IMR-90 (cell line): ENCODE measurements at regions not wholly inside any gene's neighbourhood (a gene's known extent, or its start where the extent isn't known, plus 50 kb on each side); places are given as distances from the start of the nearest gene placed in this dataset.

Source experiments
- ATAC-seq: fragments of 200-7000 bp; cut with Tn5 transposase; 2 replicates; pipeline ENCODE4 v1.9.1; 2020; ENCODE audit warnings: low read depth, mild to moderate bottlenecking, moderate library complexity
- BruUV-seq: library from RNA; stranded (reverse); fragments of 400-500 nt; replicated peaks from 2 replicates; lab custom pipeline; 2021; lab: Mats Ljungman, UMichigan
- CTCF ChIA-PET: fragments of 300-600 bp; formaldehyde crosslinking; extraction: SDS; loops from one replicate; lab custom pipeline; 2021; ENCODE audit warnings: antibody characterized with exemption; lab: Yijun Ruan, JAX
- POLR2A ChIA-PET: fragments of 300-600 bp; sonication (Branson Sonifier 250); formaldehyde crosslinking; loops from one replicate; lab custom pipeline; 2022; ENCODE audit warnings: antibody characterized with exemption; ENCODE audit not compliant: unreplicated experiment; lab: Charles Lee
- DNase-seq: peaks from one replicate; pipeline ENCODE4 v3.0.0; 2013
- H2AFZ ChIP-seq: replicated peaks from 2 replicates; pipeline ENCODE3; 2013; ENCODE audit warnings: low read length, mild to moderate bottlenecking; ENCODE audit not compliant: poor library complexity
- H2AK5ac ChIP-seq: 2 replicates; pipeline ENCODE4 v1.6.1; 2013; ENCODE audit warnings: low read depth, low read length, inconsistent platforms
- H2AK9ac ChIP-seq: replicated peaks from 2 replicates; pipeline ENCODE3; 2013; ENCODE audit warnings: mild to moderate bottlenecking, low read depth, low read length, moderate library complexity; ENCODE audit not compliant: poor library complexity
- H2BK120ac ChIP-seq: 2 replicates; pipeline ENCODE4 v1.6.1; 2013; ENCODE audit warnings: low read depth, low read length, inconsistent platforms
- H2BK15ac ChIP-seq: 3 replicates; pipeline ENCODE4 v1.6.1; 2013; ENCODE audit warnings: low read depth, low read length, inconsistent platforms
- H2BK20ac ChIP-seq: 2 replicates; pipeline ENCODE4 v1.6.1; 2013; ENCODE audit warnings: low read depth, mild to moderate bottlenecking, inconsistent platforms, low read length, moderate library complexity
- H2BK5ac ChIP-seq: 2 replicates; pipeline ENCODE4 v1.6.1; 2013; ENCODE audit warnings: mild to moderate bottlenecking, low read depth, low read length, inconsistent platforms; ENCODE audit not compliant: poor library complexity, severe bottlenecking
- H3K14ac ChIP-seq: replicated peaks from 2 replicates; pipeline ENCODE4 v1.6.1; 2013; ENCODE audit warnings: low read depth, low read length, inconsistent platforms
- H3K18ac ChIP-seq: 2 replicates; pipeline ENCODE4 v1.6.1; 2013; ENCODE audit warnings: low read depth, low read length, control low read depth
- H3K23ac ChIP-seq: 2 replicates; pipeline ENCODE4 v1.6.1; 2013; ENCODE audit warnings: low read depth, low read length, inconsistent platforms
- H3K27ac ChIP-seq: 2 replicates; pipeline ENCODE4 v1.5.1; 2013; ENCODE audit warnings: mild to moderate bottlenecking, control low read depth, low read length; ENCODE audit not compliant: insufficient read depth
- H3K27me3 ChIP-seq: 2 replicates; pipeline ENCODE4 v1.6.1; 2013; ENCODE audit warnings: low read length; ENCODE audit not compliant: control insufficient read depth, insufficient read depth
- H3K36me3 ChIP-seq: 2 replicates; pipeline ENCODE4 v1.6.1; 2013; ENCODE audit warnings: low read length, mixed read lengths; ENCODE audit not compliant: control insufficient read depth, insufficient read depth
- H3K4ac ChIP-seq: 2 replicates; pipeline ENCODE4 v1.6.1; 2013; ENCODE audit warnings: low read depth, low read length, inconsistent platforms
- H3K4me1 ChIP-seq: 2 replicates; pipeline ENCODE4 v1.6.1; 2013; ENCODE audit warnings: low read length, mixed read lengths; ENCODE audit not compliant: control insufficient read depth, insufficient read depth
- H3K4me2 ChIP-seq: 2 replicates; pipeline ENCODE4 v1.6.1; 2013; ENCODE audit warnings: low read depth, mild to moderate bottlenecking, control low read depth, low read length, moderate library complexity
- H3K4me3 ChIP-seq: 2 replicates; pipeline ENCODE4 v1.5.1; 2013; ENCODE audit warnings: low read depth, mild to moderate bottlenecking, control low read depth, low read length, moderate library complexity; ENCODE audit not compliant: insufficient read depth
- H3K56ac ChIP-seq: 2 replicates; pipeline ENCODE4 v1.6.1; 2013; ENCODE audit warnings: low read length, inconsistent platforms; ENCODE audit not compliant: insufficient read depth; ENCODE audit errors: extremely low read depth
- H3K79me1 ChIP-seq, 2 experiments: 2 replicates each; pipeline ENCODE4 v1.6.1; 2013; ENCODE audit warnings: low read length in 2 of 2, inconsistent platforms in 1 of 2, low read depth in 1 of 2
- H3K9ac ChIP-seq: 2 replicates; pipeline ENCODE4 v1.6.1; 2013; ENCODE audit warnings: low read depth, low read length, control low read depth
- H3K9me1 ChIP-seq: 2 replicates; pipeline ENCODE4 v1.6.1; 2013; ENCODE audit warnings: low read length, inconsistent platforms; ENCODE audit not compliant: insufficient read depth
- H3K9me3 ChIP-seq: 2 replicates; pipeline ENCODE4 v1.6.1; 2013; ENCODE audit warnings: low read length; ENCODE audit not compliant: control insufficient read depth, insufficient read depth
- H4K20me1 ChIP-seq: 2 replicates; pipeline ENCODE4 v1.6.1; 2013; ENCODE audit warnings: low read length, inconsistent platforms; ENCODE audit not compliant: insufficient read depth
- H4K5ac ChIP-seq: 2 replicates; pipeline ENCODE4 v1.6.1; 2013; ENCODE audit warnings: mild to moderate bottlenecking, low read depth, low read length, control low read depth
- H4K8ac ChIP-seq, 2 experiments: 2 replicates each; pipeline ENCODE4 v1.6.1; 2013; ENCODE audit warnings: low read depth in 2 of 2, low read length in 2 of 2, control low read depth in 1 of 2, inconsistent platforms in 1 of 2
- H4K91ac ChIP-seq: 2 replicates; pipeline ENCODE4 v1.6.1; 2013; ENCODE audit warnings: low read depth, low read length, inconsistent platforms; ENCODE audit not compliant: insufficient read depth
- BHLHE40 ChIP-seq: fragments of 150-350 bp; IDR thresholded peaks from 2 replicates; pipeline ENCODE4 v1.6.1; 2016; ENCODE audit warnings: mild to moderate bottlenecking, low read depth, low read length
- CEBPB ChIP-seq: IDR thresholded peaks from 2 replicates; pipeline ENCODE4 v1.6.1; 2012; ENCODE audit warnings: low read depth, low read length, improper control_type of control experiment
- CHD1 ChIP-seq: IDR thresholded peaks from 2 replicates; pipeline ENCODE4 v1.6.1; 2012; ENCODE audit warnings: low read depth, low read length, improper control_type of control experiment
- FOS ChIP-seq: fragments of 150-350 bp; IDR thresholded peaks from 2 replicates; pipeline ENCODE4 v1.6.1; 2016; ENCODE audit warnings: low read depth, low read length
- MAFK ChIP-seq: IDR thresholded peaks from 2 replicates; pipeline ENCODE4 v1.6.1; 2012; ENCODE audit warnings: low read depth, low read length, improper control_type of control experiment
- MAZ ChIP-seq: IDR thresholded peaks from 2 replicates; pipeline ENCODE4 v1.6.1; 2012; ENCODE audit warnings: low read depth, mild to moderate bottlenecking, low read length, improper control_type of control experiment, moderate library complexity, borderline replicate concordance
- MXI1 ChIP-seq: IDR thresholded peaks from 2 replicates; pipeline ENCODE4 v1.6.1; 2012; ENCODE audit warnings: low read depth, mild to moderate bottlenecking, low read length, moderate library complexity, borderline replicate concordance
- NFE2L2 ChIP-seq: fragments of 150-350 bp; IDR thresholded peaks from 2 replicates; pipeline ENCODE4 v1.6.1; 2016; ENCODE audit warnings: low read depth, mild to moderate bottlenecking, low read length
- POLR2A ChIP-seq: IDR thresholded peaks from 2 replicates; pipeline ENCODE4 v1.6.1; 2012; ENCODE audit warnings: mild to moderate bottlenecking, low read depth, low read length
- RAD21 ChIP-seq: IDR thresholded peaks from 2 replicates; pipeline ENCODE4 v1.6.1; 2012; ENCODE audit warnings: low read length, improper control_type of control experiment
- RCOR1 ChIP-seq: IDR thresholded peaks from 2 replicates; pipeline ENCODE4 v1.6.1; 2012; ENCODE audit warnings: mild to moderate bottlenecking, low read length, improper control_type of control experiment; ENCODE audit not compliant: insufficient replicate concordance
- RFX5 ChIP-seq: IDR thresholded peaks from 2 replicates; pipeline ENCODE4 v1.8.0; 2012; ENCODE audit warnings: low read depth, mild to moderate bottlenecking, low read length, moderate library complexity
- SMC3 ChIP-seq: fragments of 150-350 bp; IDR thresholded peaks from 2 replicates; pipeline ENCODE4 v1.6.1; 2016; ENCODE audit warnings: low read depth, mild to moderate bottlenecking, antibody characterized with exemption, low read length, moderate library complexity
- WGBS, 2 experiments: methylation state at CpG; one replicate each; pipeline versions ENCODE4 v1.1.5 to v1.1.7; 2013; ENCODE audit warnings: missing lambda C conversion rate in 2 of 2; ENCODE audit not compliant: insufficient read length in 1 of 2; ENCODE audit errors: extremely low coverage in 2 of 2; 5-methylcytosine and 5-hydroxymethylcytosine counted together
- dilution Hi-C: fragments of 300-500 bp; cut with HindIII; formaldehyde crosslinking; loops from one replicate; pipeline ENCODE4 v1.14.3; 2018; ENCODE audit warnings: low sequenced_read_pairs; ENCODE audit not compliant: unreplicated experiment
- in situ Hi-C: fragments of 300-500 bp; cut with MboI; formaldehyde crosslinking; loops from 3 replicates; pipeline ENCODE4 v1.14.3; 2019; ENCODE audit warnings: low sequenced_read_pairs, inconsistent platforms, mixed read lengths
- intact Hi-C: fragments of 100-400 bp; cut with micrococcal nuclease; formaldehyde crosslinking; loops from 2 replicates; pipeline ENCODE4 v1.10.0; 2022
- TF ChIP-seq, protein P1 (sequence below): fragments of 150-350 bp; IDR thresholded peaks from 2 replicates; pipeline ENCODE4 v1.6.1; 2016; ENCODE audit warnings: low read depth, mild to moderate bottlenecking, low read length, moderate library complexity, borderline replicate concordance
- TF ChIP-seq, protein P2 (sequence below): fragments of 150-350 bp; IDR thresholded peaks from 2 replicates; pipeline ENCODE4 v1.6.1; 2017; ENCODE audit warnings: mild to moderate bottlenecking, antibody characterized with exemption, low read length, low read depth
- TF ChIP-seq, protein P3 (sequence below): conservative IDR thresholded peaks from 2 replicates; pipeline ENCODE4 v1.5.1; 2012; ENCODE audit warnings: mild to moderate bottlenecking, low read depth, low read length, improper control_type of control experiment

- Histone ChIP-seq H3K14ac (no peak overlapping the region), H3K36me3 (no peaks in the 10 kb centered on the region), H3K9ac (no peak overlapping the region), H2BK20ac (no peak overlapping the region), H2BK15ac (no peak overlapping the region), H3K4me2 (no peak overlapping the region), H2BK120ac (no peak overlapping the region), H2BK5ac (no peak overlapping the region), H3K18ac (no peak overlapping the region), H2AK5ac (no peak overlapping the region), H3K79me1 (no peaks in the 10 kb centered on the region), H4K91ac (no peak overlapping the region), H3K4me1 (no peaks in the 10 kb centered on the region), H3K9me1 (no peaks in the 10 kb centered on the region), H3K23ac (no peak overlapping the region), H2AK9ac (no peak overlapping the region), H4K8ac (no peak overlapping the region), H2AFZ (no peak overlapping the region), H4K20me1 (no peaks in the 10 kb centered on the region), H3K27me3 (no peaks in the 10 kb centered on the region), H3K56ac (no peak overlapping the region), H3K4me3 (no peak overlapping the region), H3K4ac (no peak overlapping the region), H3K27ac (no peak overlapping the region), H3K9me3 (peaks cover 13% of the 10 kb centered on the region), H4K5ac (no peak overlapping the region)
- TF ChIP-seq RCOR1 (no peak), CHD1 (no peak), MAFK (no peak), SMC3 (no peak), MAZ (no peak), CEBPB (no peak), RAD21 (no peak), NFE2L2 (no peak), RFX5 (no peak), MXI1 (no peak), POLR2A (no peak), FOS (no peak), BHLHE40 (no peak)
- TF ChIP-seq, protein P1, sequence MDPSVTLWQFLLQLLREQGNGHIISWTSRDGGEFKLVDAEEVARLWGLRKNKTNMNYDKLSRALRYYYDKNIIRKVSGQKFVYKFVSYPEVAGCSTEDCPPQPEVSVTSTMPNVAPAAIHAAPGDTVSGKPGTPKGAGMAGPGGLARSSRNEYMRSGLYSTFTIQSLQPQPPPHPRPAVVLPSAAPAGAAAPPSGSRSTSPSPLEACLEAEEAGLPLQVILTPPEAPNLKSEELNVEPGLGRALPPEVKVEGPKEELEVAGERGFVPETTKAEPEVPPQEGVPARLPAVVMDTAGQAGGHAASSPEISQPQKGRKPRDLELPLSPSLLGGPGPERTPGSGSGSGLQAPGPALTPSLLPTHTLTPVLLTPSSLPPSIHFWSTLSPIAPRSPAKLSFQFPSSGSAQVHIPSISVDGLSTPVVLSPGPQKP = no peak
- TF ChIP-seq, protein P2, sequence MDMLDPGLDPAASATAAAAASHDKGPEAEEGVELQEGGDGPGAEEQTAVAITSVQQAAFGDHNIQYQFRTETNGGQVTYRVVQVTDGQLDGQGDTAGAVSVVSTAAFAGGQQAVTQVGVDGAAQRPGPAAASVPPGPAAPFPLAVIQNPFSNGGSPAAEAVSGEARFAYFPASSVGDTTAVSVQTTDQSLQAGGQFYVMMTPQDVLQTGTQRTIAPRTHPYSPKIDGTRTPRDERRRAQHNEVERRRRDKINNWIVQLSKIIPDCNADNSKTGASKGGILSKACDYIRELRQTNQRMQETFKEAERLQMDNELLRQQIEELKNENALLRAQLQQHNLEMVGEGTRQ = no peak
- TF ChIP-seq, protein P3, sequence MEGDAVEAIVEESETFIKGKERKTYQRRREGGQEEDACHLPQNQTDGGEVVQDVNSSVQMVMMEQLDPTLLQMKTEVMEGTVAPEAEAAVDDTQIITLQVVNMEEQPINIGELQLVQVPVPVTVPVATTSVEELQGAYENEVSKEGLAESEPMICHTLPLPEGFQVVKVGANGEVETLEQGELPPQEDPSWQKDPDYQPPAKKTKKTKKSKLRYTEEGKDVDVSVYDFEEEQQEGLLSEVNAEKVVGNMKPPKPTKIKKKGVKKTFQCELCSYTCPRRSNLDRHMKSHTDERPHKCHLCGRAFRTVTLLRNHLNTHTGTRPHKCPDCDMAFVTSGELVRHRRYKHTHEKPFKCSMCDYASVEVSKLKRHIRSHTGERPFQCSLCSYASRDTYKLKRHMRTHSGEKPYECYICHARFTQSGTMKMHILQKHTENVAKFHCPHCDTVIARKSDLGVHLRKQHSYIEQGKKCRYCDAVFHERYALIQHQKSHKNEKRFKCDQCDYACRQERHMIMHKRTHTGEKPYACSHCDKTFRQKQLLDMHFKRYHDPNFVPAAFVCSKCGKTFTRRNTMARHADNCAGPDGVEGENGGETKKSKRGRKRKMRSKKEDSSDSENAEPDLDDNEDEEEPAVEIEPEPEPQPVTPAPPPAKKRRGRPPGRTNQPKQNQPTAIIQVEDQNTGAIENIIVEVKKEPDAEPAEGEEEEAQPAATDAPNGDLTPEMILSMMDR = no peak
- intact Hi-C loops = no loop called here
- WGBS, 2 experiments = no CpG with 5 or more reads among the region's 1 CpG
- ChIA-PET POLR2A (no interaction called here), CTCF (no interaction called here)
- BruUV-seq = no TSS peak
- dilution Hi-C loops = no loop called here
- in situ Hi-C loops = no loop called here
- DNase-seq = no peak
- ATAC-seq = no peak
Observed at GRCh38 chr2:116489944-116490343, 1324.5 kb upstream of the DDX18 start.
